ENCODE measurements at regions not wholly inside any gene's neighbourhood (a gene's known extent, or its start where the extent isn't known, plus 50 kb on each side); places are given as distances from the start of the nearest gene placed in this dataset.
"Not testable (repeated sequence)": the region's sequence is repeated elsewhere in the genome, so short reads cannot be mapped to it uniquely, and the experiment has no call there.

- DNase-seq: no peak
Observed at GRCh38 chr10:23777153-23777552, 338.3 kb downstream of the OTUD1 start.

- no peak for DNase-seq
Observed at GRCh38 chr10:23779301-23779700, 340.4 kb downstream of the OTUD1 start.

GRCh38 chr10:23780331-23780730 lies 341.5 kb downstream of the OTUD1 start:
- no peak for DNase-seq

- DNase-seq: no peak
Observed at GRCh38 chr10:23786594-23786993, 347.7 kb downstream of the OTUD1 start.

GRCh38 chr10:23793577-23793976 lies 354.7 kb downstream of the OTUD1 start:
- DNase-seq: no peak

GRCh38 chr10:23797452-23797851 lies 358.6 kb downstream of the OTUD1 start:
- not testable (repeated sequence) for DNase-seq

GRCh38 chr10:23804125-23804524 lies 365.2 kb downstream of the OTUD1 start:
- DNase-seq: no peak

GRCh38 chr10:23813687-23814086 lies 374.8 kb downstream of the OTUD1 start:
- DNase-seq: no peak

GRCh38 chr10:23818484-23818883 lies 379.6 kb downstream of the OTUD1 start:
- DNase-seq: no peak

GRCh38 chr10:23820792-23821191 lies 381.9 kb downstream of the OTUD1 start:
- no peak for DNase-seq

GRCh38 chr10:23824822-23825221 lies 384.1 kb upstream of the KIAA1217 start:
- no peak for DNase-seq

GRCh38 chr10:23826421-23826820 lies 382.5 kb upstream of the KIAA1217 start:
- no peak for DNase-seq

- no peak for DNase-seq
Observed at GRCh38 chr10:23829556-23829955, 379.4 kb upstream of the KIAA1217 start.

GRCh38 chr10:23834091-23834490 lies 374.8 kb upstream of the KIAA1217 start:
- no peak for DNase-seq

GRCh38 chr10:23850631-23851030 lies 358.3 kb upstream of the KIAA1217 start:
- DNase-seq: no peak

- no peak for DNase-seq
Observed at GRCh38 chr10:23859598-23859997, 349.3 kb upstream of the KIAA1217 start.

GRCh38 chr10:23864631-23865147 lies 344.2 kb upstream of the KIAA1217 start:
- no peak for DNase-seq

GRCh38 chr10:23866985-23867384 lies 342.0 kb upstream of the KIAA1217 start:
- DNase-seq: not testable (repeated sequence)

GRCh38 chr10:23868121-23868520 lies 340.8 kb upstream of the KIAA1217 start:
- DNase-seq: no peak

- no peak for DNase-seq
Observed at GRCh38 chr10:23869548-23869947, 339.4 kb upstream of the KIAA1217 start.

GRCh38 chr10:23869996-23870395 lies 338.9 kb upstream of the KIAA1217 start:
- no peak for DNase-seq

GRCh38 chr10:23870651-23871610 lies 338.0 kb upstream of the KIAA1217 start:
- DNase-seq: no peak

- DNase-seq: no peak
Observed at GRCh38 chr10:23872290-23872689, 336.6 kb upstream of the KIAA1217 start.

GRCh38 chr10:23877791-23878320 lies 331.1 kb upstream of the KIAA1217 start:
- no peak for DNase-seq

All from CD4-positive, alpha-beta T cell treated with Interleukin-17A for 4 hours (primary cell).